H9 (cell line): ENCODE measurements at regions not wholly inside any gene's neighbourhood (a gene's known extent, or its start where the extent isn't known, plus 50 kb on each side); places are given as distances from the start of the nearest gene placed in this dataset.

Source experiments
- DNase-seq: peaks from one replicate; pipeline ENCODE4 v3.0.0-alpha.2; 2017
- H2AFZ ChIP-seq: one replicate; pipeline ENCODE4 v1.6.1; 2013; ENCODE audit warnings: mild to moderate bottlenecking, low read length, control low read depth, moderate library complexity
- H2AK5ac ChIP-seq: 2 replicates; pipeline ENCODE4 v1.6.1; 2013; ENCODE audit warnings: low read length, control low read depth, mixed read lengths; ENCODE audit not compliant: insufficient read length
- H2BK120ac ChIP-seq: one replicate; pipeline ENCODE4 v1.6.1; 2013; ENCODE audit warnings: low read depth, mild to moderate bottlenecking, low read length, control low read depth, inconsistent platforms; ENCODE audit not compliant: poor library complexity, severe bottlenecking
- H2BK12ac ChIP-seq: 2 replicates; pipeline ENCODE4 v1.6.1; 2013; ENCODE audit warnings: low read length, control low read depth, mixed read lengths, low read depth; ENCODE audit not compliant: insufficient read length
- H2BK15ac ChIP-seq: 2 replicates; pipeline ENCODE4 v1.6.1; 2013; ENCODE audit warnings: low read depth, low read length, control low read depth
- H2BK20ac ChIP-seq: one replicate; pipeline ENCODE4 v1.6.1; 2013; ENCODE audit warnings: low read depth, mild to moderate bottlenecking, low read length, control low read depth, inconsistent platforms; ENCODE audit not compliant: poor library complexity, severe bottlenecking
- H2BK5ac ChIP-seq: 2 replicates; pipeline ENCODE4 v1.6.1; 2013; ENCODE audit warnings: low read length, control low read depth, mixed read lengths; ENCODE audit not compliant: insufficient read length
- H3K14ac ChIP-seq: 2 replicates; pipeline ENCODE4 v1.6.1; 2013; ENCODE audit warnings: low read length, control low read depth; ENCODE audit not compliant: insufficient read depth
- H3K18ac ChIP-seq: 2 replicates; pipeline ENCODE4 v1.6.1; 2013; ENCODE audit warnings: low read depth, mild to moderate bottlenecking, mixed read lengths, low read length, control low read depth; ENCODE audit not compliant: insufficient read length
- H3K23ac ChIP-seq: 2 replicates; pipeline ENCODE4 v1.6.1; 2013; ENCODE audit warnings: low read length, control low read depth, mixed read lengths, low read depth; ENCODE audit not compliant: insufficient read length
- H3K23me2 ChIP-seq: 2 replicates; pipeline ENCODE4 v1.6.1; 2013; ENCODE audit warnings: low read depth, mild to moderate bottlenecking, mixed read lengths, low read length, control low read depth; ENCODE audit not compliant: insufficient read length, poor library complexity, severe bottlenecking
- H3K27ac ChIP-seq: 2 replicates; pipeline ENCODE4 v1.5.1; 2013; ENCODE audit warnings: low read length, control low read depth, mixed read lengths, low read depth; ENCODE audit not compliant: insufficient read length
- H3K27me3 ChIP-seq: 2 replicates; pipeline ENCODE4 v1.6.1; 2013; ENCODE audit warnings: low read length, control low read depth, inconsistent platforms; ENCODE audit not compliant: insufficient read depth
- H3K4ac ChIP-seq: 2 replicates; pipeline ENCODE4 v1.6.1; 2013; ENCODE audit warnings: low read depth, mild to moderate bottlenecking, control low read depth, inconsistent platforms, low read length, moderate library complexity
- H3K4me1 ChIP-seq: 2 replicates; pipeline ENCODE4 v1.6.1; 2013; ENCODE audit warnings: low read length, control low read depth, inconsistent platforms; ENCODE audit not compliant: insufficient read depth
- H3K4me2 ChIP-seq: 2 replicates; pipeline ENCODE4 v1.6.1; 2013; ENCODE audit warnings: low read length, control low read depth, mixed read lengths; ENCODE audit not compliant: insufficient read length, insufficient read depth
- H3K56ac ChIP-seq: 2 replicates; pipeline ENCODE4 v1.6.1; 2013; ENCODE audit warnings: low read depth, mild to moderate bottlenecking, mixed read lengths, low read length, control low read depth; ENCODE audit not compliant: insufficient read length
- H3K79me1 ChIP-seq: 2 replicates; pipeline ENCODE4 v1.6.1; 2013; ENCODE audit warnings: low read depth, mild to moderate bottlenecking, moderate library complexity, low read length, control low read depth, inconsistent platforms; ENCODE audit not compliant: insufficient read depth, poor library complexity, severe bottlenecking
- H3K79me2 ChIP-seq: 2 replicates; pipeline ENCODE4 v1.6.1; 2013; ENCODE audit warnings: low read length, control low read depth, inconsistent platforms; ENCODE audit not compliant: insufficient read depth
- H3K9ac ChIP-seq: 2 replicates; pipeline ENCODE4 v1.6.1; 2013; ENCODE audit warnings: low read length, control low read depth, mixed read lengths; ENCODE audit not compliant: insufficient read length; ENCODE audit errors: extremely low read depth
- H3K9me3 ChIP-seq: one replicate; pipeline ENCODE4 v1.6.1; 2013; ENCODE audit warnings: low read depth, low read length, inconsistent platforms; ENCODE audit not compliant: control insufficient read depth
- H3T11ph ChIP-seq: one replicate; pipeline ENCODE4 v1.6.1; 2013; ENCODE audit warnings: mild to moderate bottlenecking, low read length, control low read depth, inconsistent platforms
- H4K20me1 ChIP-seq: one replicate; pipeline ENCODE4 v1.6.1; 2013; ENCODE audit not compliant: control insufficient read depth, insufficient read length, insufficient read depth
- H4K5ac ChIP-seq: 2 replicates; pipeline ENCODE4 v1.6.1; 2013; ENCODE audit warnings: low read depth, mild to moderate bottlenecking, mixed read lengths, low read length, control low read depth; ENCODE audit not compliant: insufficient read length
- H4K8ac ChIP-seq: replicated peaks from 2 replicates; pipeline ENCODE4 v1.6.1; 2013; ENCODE audit warnings: low read length, control low read depth, mixed read lengths, low read depth; ENCODE audit not compliant: insufficient read length
- H4K91ac ChIP-seq: 2 replicates; pipeline ENCODE4 v1.6.1; 2013; ENCODE audit warnings: low read depth, mild to moderate bottlenecking, moderate library complexity, mixed read lengths, low read length, control low read depth; ENCODE audit not compliant: insufficient read length
- H3K27ac Mint-ChIP-seq, 3 experiments: 2 replicates in 2 of 3; 3 replicates in 1 of 3; pipeline ENCODE4 v1.8.0; 2020 to 2021; ENCODE audit warnings: mixed read lengths in 3 of 3, mild to moderate bottlenecking in 1 of 3, moderate library complexity in 1 of 3
- H3K27me3 Mint-ChIP-seq: 2 replicates; pipeline ENCODE4 v1.8.0; 2021; ENCODE audit warnings: low read depth, mild to moderate bottlenecking, moderate library complexity, mixed read lengths
- H3K36me3 Mint-ChIP-seq, 3 experiments: 2 replicates in 2 of 3; 3 replicates in 1 of 3; pipeline ENCODE4 v1.8.0; 2020 to 2021; ENCODE audit warnings: low read depth in 3 of 3, mixed read lengths in 3 of 3; ENCODE audit not compliant: insufficient read depth in 1 of 3
- H3K4me1 Mint-ChIP-seq, 2 experiments: 2 replicates each; pipeline ENCODE4 v1.8.0; 2020; ENCODE audit warnings: mixed read lengths in 2 of 2
- H3K4me3 Mint-ChIP-seq, 2 experiments: 2 replicates in 1 of 2; 3 replicates in 1 of 2; pipeline ENCODE4 v1.8.0; 2020 to 2021; ENCODE audit warnings: mild to moderate bottlenecking in 2 of 2, mixed read lengths in 2 of 2, moderate library complexity in 1 of 2
- H3K9me3 Mint-ChIP-seq, 2 experiments: 2 replicates in 1 of 2; 3 replicates in 1 of 2; pipeline ENCODE4 v1.8.0; 2020; ENCODE audit warnings: mild to moderate bottlenecking in 2 of 2, mixed read lengths in 2 of 2, moderate library complexity in 1 of 2
- WGBS: extraction: QIAGEN DNeasy Blood & Tissue Kit; methylation state at CpG from one replicate; pipeline ENCODE4 v1.1.7; 2013; ENCODE audit warnings: missing lambda C conversion rate, low lambda C conversion rate, mixed read lengths; ENCODE audit not compliant: insufficient read length; ENCODE audit errors: extremely low coverage; 5-methylcytosine and 5-hydroxymethylcytosine counted together
- TF ChIP-seq, protein P1 (sequence below): fragments of 200-600 bp; sonication (generic); conservative IDR thresholded peaks from 3 replicates; pipeline ENCODE4 v1.8.0; 2021; ENCODE audit warnings: antibody characterized with exemption, mild to moderate bottlenecking

DNA sequence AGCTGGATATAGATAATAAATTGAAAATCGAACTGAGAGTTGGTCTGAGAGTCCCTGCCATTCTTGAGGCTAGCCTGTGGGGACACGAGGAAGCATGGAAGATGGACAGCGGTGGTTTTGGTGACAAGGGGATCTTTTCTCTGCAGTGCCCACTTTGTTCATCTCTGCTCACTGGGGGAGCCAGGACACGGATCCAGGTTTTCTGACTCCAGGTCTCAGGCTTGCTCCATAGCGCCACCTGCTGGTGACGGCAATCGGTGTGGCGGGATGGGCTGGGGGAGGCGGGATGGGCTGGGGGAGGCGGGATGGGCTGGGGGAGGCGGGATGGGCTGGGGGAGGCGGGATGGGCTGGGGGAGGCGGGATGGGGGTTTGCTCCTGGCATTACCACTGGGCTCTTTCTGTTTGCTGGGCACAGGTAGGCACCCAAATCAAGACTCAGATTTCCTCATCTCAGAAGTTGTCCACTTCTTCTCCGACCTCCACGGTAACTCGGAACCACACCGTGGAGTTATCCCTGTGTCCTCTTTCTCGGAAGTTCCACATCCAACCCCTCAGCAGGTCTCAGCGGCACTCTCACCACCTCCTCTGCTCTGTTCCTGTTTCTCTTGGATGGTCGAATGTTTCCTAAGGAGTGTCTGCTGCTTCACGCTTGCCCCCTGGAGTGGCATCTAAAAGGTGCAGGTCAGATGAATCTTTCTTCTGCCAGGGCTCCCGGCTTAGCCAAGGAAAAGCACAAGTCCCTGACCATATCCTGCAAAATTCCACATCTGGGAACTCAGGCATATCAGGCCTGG, 142.4 kb downstream of the CYLD start:
- no peak overlapping the region for H2BK12ac ChIP-seq
- H3K27me3 Mint-ChIP-seq: peaks cover 10% of the 10 kb centered on the region
- peak overlapping the region; percentile 18 to 35; a peak in 1 of 5 replicates for H3K4me3 Mint-ChIP-seq
- peak overlapping the region; percentile 32 for H2AFZ ChIP-seq
- no peaks in the 10 kb centered on the region for H3K79me1 ChIP-seq
- peaks cover 16 to 18% of the 10 kb centered on the region in 2 experiments for H3K4me1 Mint-ChIP-seq
- no peak overlapping the region for H3K4ac ChIP-seq
- no peaks in the 10 kb centered on the region for H3K79me2 ChIP-seq
- H3K4me2 ChIP-seq: peak overlapping the region; percentile 32
- no CpG with 5 or more reads among the region's 22 CpGs for WGBS
- H3K27ac ChIP-seq: no peak overlapping the region
- H3K27ac Mint-ChIP-seq: no peak overlapping the region
- no peak overlapping the region for H3K23ac ChIP-seq
- H3K23me2 ChIP-seq: no peaks in the 10 kb centered on the region
- H2BK5ac ChIP-seq: no peak overlapping the region
- H3K9ac ChIP-seq: no peak overlapping the region
- H4K20me1 ChIP-seq: no peaks in the 10 kb centered on the region
- H3K4me1 ChIP-seq: peaks cover 3% of the 10 kb centered on the region; the same call in 1 of the 2 replicates
- peak; percentile 65 for DNase-seq
- H2BK120ac ChIP-seq: no peak overlapping the region
- H3K9me3 ChIP-seq: no peaks in the 10 kb centered on the region
- no peaks in the 10 kb centered on the region for H3K27me3 ChIP-seq
- TF ChIP-seq, protein P1, sequence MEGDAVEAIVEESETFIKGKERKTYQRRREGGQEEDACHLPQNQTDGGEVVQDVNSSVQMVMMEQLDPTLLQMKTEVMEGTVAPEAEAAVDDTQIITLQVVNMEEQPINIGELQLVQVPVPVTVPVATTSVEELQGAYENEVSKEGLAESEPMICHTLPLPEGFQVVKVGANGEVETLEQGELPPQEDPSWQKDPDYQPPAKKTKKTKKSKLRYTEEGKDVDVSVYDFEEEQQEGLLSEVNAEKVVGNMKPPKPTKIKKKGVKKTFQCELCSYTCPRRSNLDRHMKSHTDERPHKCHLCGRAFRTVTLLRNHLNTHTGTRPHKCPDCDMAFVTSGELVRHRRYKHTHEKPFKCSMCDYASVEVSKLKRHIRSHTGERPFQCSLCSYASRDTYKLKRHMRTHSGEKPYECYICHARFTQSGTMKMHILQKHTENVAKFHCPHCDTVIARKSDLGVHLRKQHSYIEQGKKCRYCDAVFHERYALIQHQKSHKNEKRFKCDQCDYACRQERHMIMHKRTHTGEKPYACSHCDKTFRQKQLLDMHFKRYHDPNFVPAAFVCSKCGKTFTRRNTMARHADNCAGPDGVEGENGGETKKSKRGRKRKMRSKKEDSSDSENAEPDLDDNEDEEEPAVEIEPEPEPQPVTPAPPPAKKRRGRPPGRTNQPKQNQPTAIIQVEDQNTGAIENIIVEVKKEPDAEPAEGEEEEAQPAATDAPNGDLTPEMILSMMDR: peak; percentile 62
- H3K18ac ChIP-seq: no peak overlapping the region
- no peaks in the 10 kb centered on the region for H3K36me3 Mint-ChIP-seq
- H3K9me3 Mint-ChIP-seq: peaks cover 0 to 2% of the 10 kb centered on the region in 2 experiments; a peak in 2 of 5 replicates
- H2BK20ac ChIP-seq: no peak overlapping the region
- no peak overlapping the region for H4K91ac ChIP-seq
- H2BK15ac ChIP-seq: no peak overlapping the region
- H3K14ac ChIP-seq: no peak overlapping the region
- H4K8ac ChIP-seq: no peak overlapping the region
- no peak overlapping the region for H3K56ac ChIP-seq
- H3T11ph ChIP-seq: no peak overlapping the region
- no peak overlapping the region for H2AK5ac ChIP-seq
- no peak overlapping the region for H4K5ac ChIP-seq
